GM19463 (cell line): ENCODE measurements at regions not wholly inside any gene's neighbourhood (a gene's known extent, or its start where the extent isn't known, plus 50 kb on each side); places are given as distances from the start of the nearest gene placed in this dataset.
"Not testable (repeated sequence)": the region's sequence is repeated elsewhere in the genome, so short reads cannot be mapped to it uniquely, and the experiment has no call there.

Experiments
- ATAC-seq: cut with Tn5 transposase; IDR thresholded peaks from one replicate; pipeline ENCODE4 v1.9.1; 2021; ENCODE audit warnings: mild to moderate bottlenecking, moderate library complexity; ENCODE audit not compliant: unreplicated experiment

DNA sequence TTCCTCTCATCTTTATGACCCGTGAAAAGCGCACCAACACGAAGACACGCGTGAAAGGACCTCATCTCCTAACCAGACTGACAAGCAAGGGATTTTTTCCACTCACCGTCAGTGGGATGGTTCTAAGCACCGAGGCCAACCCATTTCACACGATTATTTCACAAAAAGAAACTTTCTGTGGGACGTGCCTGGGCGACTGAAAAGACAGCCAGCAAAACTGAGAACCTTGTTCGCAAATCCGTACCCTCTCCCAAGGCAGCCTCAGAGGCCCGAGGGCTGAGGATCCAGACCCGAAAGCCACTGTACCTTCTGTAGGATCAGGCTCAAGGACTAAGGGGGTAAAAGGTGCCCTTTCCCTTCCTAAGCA is 84.9 kb upstream of the METTL9 start:
- not testable (repeated sequence) for ATAC-seq

DNA sequence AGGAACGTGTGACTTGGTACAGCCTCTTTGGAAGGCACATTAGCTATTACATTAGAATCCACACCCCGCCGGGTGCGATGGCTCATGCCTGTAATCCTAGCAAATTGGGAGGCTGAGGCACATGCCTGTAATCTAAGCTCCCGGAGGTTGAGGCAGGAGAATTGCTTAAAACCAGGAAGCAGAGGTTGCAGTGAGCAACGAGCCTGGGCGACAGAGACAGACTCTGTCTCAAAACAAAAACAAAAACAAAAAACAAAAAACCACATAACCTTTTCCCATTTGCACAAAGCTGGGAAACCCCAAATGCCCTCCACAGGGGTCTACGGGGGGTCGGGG is 82.7 kb upstream of the METTL9 start:
- not testable (repeated sequence) for ATAC-seq

DNA sequence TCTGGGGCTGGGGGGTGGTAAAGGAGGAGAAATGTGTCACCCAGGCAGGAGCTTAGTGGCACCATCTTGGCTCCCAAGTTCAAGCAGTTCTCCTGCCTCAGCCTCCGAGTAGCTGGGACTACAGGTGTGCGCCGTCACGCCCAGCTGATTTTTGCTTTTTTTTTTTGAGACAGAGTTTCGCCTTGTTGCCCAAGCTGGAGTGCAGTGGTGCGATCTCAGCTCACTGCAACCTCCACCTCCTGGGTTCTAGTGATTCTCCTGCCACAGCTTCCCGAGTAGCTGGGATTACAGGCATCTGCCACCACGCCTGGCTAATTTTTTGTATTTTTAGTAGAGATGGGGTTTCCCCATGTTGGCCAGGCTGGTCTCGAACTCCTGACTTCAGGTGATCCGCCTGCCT is 82.1 kb upstream of the METTL9 start:
- peak; percentile 21 for ATAC-seq

DNA sequence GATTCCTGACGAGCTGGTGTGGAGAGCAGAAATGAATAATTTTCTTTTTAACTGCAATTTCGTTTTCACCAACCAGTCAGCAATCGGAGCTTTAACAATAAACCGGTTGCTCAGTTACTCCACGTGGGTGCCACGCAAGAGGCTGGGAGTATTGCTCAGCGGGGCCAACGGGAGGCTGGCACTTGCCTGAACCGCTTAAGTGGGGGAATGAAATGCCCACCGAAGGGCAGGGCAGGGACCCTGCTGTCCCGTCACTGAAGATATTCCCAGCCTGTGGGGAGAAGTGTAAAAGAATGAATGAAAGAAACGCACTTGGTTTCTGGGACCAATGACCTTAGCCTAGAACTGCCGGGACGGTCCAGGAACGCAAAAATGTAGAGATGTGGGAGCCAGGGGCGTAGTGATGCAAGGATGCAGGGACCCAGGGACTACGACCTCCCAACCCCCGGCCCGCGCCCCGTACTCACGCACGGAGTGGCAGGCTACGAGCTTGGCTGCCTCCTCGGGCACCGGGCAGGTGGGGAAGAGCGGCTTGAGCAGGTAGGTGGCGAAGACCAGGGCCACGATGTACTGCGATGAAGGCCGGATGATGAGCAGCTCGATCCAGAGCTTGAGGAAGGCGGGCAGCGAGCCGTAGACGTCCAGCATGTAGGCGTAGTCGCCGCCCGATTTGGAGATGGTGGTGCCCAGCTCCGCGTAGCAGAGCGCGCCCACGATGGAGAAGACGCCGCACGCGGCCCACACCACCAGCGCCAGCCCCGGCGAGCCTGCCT is 79.8 kb upstream of the METTL9 start:
- ATAC-seq: peak; percentile 18

DNA sequence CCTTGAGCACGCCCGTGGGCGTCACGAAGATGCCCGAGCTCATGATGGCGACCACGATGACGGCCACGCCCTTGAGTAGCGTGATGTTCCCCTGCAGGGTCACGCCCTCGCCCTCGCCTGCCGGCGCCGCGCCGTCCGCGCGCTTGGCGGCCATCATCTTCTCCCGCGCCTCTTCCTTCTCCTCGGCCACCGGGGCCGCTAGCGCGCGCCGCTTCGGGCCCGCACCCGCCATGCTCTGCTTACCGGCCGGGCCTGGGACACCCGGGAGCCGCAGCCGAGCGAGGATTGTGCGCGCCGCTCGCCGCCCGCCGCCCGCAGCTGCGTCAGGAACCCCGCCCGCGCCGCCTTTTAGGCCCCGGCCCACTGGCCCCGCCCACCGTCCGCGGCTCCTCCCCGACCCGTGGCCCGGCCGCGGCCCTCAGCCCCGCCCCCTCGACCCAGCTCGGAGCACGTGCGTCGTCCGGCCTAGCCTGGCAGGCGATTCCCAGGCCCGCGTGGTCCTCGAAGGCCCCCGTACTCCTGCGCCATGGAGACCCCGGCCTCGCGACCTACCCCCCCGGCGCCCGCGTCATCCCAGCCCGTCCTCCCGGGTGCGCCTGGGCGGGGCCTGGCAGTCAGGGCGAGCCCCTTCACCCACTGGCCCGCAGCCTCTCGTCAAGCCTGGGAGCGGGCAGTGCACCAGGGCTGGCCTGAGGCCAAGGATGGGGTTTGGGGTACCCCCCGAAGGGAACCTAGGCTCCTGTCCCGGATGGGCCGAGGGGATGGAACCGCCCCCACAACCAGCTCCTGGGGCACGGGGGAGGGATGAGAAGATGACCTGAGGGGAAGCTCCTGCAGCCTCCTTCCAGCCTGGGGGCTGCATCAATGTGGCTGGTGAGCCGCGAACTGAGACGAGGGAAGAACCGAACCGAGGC is 79.0 kb upstream of the METTL9 start:
- ATAC-seq: peak; percentile 60

DNA sequence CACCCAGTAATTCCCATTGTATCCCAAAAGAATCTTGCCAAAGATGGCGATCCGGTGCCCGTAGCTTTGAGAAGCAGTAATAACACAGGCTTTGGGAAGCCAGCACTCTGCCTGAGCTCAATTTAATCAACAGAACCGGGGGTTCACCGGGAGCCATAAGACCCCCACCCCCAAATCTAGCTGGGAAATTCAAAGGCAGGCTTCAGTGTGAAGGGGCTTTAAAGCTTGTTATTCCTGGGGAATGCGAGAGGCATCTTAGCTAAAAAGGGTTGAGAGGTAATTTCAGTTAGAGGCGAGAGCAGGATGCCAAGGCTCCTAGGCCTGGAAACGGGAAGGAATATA is 78.4 kb upstream of the METTL9 start:
- ATAC-seq: not testable (repeated sequence)

DNA sequence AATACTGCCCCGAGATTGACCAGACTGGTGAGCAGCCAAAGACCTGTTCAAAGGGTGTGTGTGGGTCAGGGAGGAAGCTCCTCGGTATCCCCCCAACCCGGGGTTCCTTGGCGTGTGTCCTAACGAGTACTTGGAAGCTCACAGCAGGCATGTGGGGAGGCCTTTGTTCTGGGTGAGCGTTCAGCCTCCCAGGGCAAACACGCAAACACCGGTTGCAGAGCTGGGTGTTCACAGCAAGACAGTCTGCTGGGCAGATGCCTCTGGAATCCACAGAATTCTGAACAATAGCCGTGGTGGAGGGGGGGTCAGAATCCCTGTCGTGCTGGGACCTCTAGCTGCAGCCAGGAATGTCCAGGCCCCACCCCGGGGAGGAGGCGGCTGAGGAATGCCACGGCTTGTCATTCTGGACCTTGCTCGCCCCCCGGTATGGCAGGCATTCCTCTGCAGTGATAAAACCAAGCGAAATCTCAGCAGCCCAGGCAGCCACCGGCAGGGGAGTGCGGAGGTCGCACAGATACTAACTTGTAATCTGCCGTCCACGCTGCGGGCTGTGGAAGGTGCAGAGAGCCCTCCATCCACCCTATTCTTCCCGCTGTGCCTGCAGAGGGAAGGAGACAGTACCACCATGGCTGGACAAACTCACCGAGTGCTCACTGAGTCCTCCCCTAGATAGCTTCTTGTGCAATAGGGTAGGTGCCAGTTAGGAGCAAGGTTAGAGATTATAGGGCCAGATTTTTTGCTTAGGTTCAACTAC is 77.8 kb upstream of the METTL9 start:
- not testable (repeated sequence) for ATAC-seq

DNA sequence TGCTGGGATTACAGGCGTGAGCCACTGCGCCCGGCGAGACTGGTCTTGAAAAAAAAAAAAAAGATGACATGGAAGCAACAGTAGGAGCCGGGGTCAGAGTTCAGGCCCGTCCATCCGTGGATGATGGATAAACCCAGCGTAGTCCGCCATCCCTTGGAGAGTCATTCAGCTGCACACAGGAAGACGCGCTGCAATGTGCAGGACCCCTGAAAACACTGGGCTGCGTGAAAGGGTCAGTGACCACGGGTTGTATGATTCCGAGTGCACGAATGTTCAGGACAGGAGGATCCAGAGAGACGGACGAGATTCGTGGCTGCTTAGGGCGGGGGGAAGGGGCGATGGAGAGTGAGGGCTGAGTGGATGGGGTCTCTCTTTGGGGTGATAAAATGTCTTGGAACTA is 76.5 kb upstream of the METTL9 start:
- not testable (repeated sequence) for ATAC-seq

DNA sequence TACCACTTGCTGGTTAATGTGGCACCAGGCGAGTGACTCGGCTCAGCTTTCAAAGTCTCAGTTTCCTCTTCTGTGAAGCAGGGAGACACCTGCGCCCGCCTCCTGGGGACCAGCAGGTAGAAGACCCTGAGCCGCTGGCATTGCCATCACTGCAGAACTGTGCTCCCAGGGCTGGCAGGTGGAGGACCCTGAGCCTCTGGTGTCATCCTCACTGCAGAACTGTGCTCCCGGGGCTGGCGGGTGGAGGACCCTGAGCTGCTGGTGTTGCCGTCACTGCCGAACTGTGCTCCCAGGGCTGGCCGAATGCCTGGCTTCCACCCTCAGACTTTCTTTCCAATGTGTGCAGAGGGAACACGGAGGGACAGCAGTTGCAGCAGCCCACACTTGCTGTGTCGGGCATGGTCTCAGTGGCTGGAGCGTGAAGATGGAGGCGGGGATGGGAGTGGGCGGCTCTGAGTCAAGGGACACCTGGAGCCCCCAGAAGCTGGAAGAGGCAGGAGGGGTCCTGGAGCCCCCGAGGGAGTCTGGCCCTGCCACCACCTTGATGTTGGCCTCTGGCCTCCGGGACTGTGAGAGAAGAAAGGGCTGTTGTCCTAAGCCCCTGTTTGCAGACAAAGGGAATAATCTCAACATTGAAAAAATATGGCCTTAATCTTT is 75.8 kb upstream of the METTL9 start:
- ATAC-seq: no peak

DNA sequence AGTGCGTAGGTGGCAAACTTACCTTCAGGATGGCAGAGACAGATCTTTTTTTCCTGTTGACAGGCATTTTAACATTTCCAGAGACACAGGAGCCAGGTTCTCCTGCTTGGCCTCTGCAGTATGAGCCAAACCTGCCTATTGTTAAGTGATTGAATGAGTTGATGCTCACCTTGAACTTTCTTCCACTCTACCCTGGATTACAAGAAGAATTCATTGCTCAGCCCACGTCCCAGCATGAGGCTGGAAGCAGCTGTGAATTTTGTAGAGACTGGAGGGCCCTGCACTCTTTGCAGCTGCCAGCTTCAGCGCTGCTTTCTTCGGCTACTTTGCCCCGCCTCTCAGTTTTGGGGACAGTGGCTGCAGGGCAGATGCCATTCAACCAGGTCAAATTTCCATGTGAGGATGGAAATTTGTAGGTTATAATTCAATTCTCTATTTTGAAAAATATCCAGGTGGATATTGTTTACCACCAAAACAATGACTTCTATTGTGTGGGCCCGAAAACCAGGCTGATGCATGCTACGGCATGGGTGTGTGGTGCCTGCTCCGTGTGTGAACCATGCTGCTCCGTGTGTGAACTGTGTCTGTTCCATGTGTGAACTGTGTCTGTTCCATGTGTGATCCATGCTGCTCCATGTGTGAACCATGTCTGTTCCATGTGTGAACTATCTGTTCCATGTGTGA is 75.2 kb upstream of the METTL9 start:
- no peak for ATAC-seq

DNA sequence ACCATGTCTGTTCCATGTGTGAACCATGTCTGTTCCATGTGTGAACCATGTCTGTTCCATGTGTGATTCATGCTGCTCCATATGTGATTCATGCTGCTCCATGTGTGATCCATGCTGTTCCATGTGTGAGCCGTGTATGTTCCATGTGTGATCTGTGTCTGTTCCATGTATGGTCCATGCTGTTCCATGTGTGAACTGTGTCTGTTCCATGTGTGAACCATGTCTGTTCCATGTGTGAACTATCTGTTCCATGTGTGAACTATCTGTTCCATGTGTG is 74.7 kb upstream of the METTL9 start:
- ATAC-seq: not testable (repeated sequence)

DNA sequence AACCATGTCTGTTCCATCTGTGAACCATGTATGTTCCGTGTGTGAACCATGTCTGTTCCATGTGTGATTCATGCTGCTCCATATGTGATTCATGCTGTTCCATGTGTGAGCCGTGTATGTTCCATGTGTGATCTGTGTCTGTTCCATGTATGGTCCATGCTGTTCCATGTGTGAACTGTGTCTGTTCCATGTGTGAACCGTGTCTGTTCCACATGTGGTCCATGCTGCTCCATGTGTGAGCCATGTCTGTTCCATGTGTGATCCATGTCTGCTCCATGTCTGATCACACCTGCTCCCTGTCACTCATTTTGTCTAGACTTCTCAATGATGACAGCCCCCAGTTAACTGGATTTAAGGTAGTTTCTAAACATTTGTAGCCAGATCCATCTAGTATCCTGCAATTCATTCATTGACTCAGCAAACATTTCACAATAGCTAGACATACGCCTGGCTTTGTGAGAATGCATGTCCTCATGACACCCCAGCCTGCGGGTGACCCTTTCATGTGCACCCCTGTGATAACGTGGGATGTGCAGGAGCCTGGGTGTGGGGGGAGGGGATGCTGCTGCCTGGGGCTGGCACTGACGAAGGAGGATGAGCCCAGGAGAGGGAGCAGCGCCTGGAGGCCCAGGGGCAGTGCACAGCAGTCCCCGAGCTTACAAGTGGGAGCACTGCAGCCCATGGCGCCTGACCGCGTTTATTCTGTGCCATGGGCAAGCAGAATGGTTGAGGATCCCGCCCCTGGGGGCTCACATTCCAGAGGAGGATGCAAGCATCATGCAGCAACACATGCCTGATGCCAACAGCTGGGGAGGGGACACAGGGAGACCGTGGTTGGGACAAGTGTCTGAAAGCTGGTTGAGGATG is 74.1 kb upstream of the METTL9 start:
- not testable (repeated sequence) for ATAC-seq

DNA sequence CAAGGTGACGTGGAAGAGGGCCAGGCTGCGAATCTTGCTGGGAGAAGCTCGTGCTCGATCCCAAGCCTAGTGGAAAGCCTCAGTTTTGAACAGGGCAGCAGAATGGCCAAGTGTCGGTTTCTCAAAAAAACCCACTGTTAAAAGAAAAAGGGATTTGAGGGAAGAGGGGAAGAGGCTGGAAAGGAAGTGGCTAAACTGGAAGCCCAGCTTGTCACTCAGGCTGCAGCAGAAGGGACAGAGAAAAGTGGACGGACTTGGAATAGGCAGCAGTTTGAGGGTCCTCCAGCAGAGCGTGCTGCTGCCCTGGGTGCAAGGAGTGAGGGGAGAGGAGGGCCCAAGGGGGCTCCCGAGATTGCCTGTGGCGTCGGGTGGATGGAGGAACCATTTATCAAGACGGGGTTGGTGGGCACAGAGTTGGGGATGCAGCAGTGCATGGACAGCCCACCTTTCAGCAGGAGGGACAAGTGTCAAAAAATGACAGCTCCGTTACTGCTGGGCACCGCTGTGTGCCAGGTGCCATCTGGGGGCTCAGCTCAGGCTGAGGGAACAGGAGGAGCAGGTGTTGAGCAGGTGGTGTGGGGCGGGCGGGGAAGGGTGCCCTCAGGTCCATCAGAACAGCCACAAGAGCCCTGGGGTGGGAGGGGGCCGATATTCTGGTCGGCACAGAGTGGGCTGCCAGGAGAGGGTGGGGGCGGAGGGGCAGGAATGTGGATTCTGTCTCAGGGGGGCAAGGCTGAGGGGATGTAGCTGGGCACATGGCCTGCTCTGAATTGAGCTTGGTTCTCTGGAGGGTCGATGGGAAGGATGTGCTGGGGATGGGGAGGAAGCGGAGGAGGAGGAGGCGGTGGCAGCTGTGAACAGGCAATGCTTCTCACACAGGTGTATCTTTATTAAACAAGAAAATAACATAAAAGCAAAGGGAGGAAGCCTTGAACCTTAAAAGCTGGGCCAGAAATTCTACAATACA is 73.1 kb upstream of the METTL9 start:
- ATAC-seq: not testable (repeated sequence)

DNA sequence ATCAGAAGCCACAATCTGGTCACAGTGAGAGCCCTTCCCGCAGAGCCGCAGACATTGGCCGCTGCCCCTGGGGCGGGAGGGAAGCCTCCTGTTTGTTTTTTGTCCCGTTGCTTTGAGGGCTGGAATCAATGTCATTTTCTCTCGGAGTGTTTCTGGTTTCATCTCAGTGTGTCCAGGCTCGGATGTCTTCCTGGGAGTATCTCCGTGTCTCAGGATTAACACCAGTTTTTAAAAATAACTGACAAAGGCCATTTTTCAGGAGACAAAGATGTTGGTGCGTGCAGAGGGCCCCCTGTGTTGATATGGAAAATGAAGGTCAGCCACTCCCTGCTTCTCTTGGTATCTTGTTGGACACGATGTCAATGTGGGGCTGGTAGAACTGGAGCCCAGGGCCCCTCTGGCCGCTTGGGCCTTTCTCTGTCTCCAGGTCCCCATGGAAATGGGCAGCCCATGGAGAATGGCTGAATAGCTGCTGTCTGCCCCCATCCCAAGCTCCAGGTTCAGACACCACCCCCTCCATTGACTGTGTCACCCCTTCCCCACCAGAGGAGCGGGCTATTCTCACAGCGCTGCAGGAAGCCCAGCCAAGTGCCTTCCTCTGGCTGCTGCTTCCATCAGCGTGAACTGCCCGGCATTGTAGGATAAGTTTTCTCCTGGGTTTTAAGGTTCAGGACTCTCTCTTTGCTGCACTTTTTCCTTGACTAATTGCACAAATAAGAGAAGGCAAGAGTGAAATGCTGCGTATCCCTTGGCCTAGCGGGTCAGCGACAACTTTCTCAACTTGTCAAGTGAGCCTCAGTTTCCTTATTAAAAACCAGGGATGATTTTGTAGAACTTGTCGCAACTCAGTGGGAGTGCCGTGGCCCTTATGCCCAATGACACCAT is 72.2 kb upstream of the METTL9 start:
- ATAC-seq: no peak

DNA sequence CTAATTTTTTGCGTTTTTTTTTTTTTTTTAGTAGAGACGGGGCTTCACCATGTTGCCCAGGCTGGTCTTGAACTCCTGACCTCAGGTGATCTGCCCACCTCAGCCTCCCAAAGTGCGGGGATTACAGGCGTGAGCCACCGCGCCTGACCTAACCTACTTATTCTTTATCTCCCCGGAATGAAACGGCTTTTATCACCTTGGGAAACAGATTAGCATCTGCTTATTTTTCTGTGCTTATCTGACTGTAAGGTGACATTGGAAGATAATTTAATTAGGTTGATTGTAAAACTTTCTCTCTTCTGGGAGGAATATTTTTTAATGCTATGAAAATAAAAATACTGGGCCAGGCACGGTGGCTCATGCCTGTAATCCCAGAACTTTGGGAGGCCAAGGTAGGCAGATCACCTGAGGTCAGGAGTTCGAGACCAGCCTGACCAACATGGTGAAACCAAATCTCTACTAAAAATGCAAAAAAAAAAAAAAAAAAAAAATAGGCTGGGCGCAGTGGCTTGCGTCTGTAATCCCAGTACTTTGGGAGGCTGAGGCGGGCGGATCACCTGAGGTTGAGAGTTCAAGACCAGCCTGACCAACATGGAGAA is 70.2 kb upstream of the METTL9 start:
- not testable (repeated sequence) for ATAC-seq

DNA sequence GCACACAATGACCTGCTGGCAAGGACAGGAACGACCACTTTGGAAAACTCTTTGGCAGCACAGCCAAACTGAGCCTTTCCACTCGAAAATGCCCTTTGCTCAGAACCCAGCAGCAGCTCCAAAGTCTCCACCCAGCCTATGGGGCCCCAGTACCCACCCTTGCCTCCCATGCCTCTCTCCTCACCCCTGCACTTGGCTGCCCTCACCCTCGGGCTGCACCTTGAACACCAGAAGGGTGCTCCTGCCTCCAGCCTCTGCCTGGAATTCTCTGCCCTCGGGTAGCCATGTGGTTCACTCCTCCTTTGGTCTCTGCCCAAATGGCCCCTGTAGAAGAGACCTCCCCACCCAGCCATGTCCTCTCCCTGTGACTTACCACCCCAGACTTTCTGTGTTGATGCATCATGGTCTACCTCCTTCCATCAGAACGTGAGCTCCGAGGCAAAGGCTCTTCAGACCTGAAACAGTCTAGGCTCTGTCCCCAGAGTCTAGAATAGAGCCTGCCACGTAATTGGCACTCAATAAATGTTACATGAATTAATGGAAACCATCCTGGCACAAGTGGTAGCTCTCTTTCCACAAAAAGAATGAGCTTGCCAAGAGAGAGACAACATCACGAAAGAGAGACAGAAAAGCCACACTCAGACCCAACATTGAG is 68.5 kb upstream of the METTL9 start:
- ATAC-seq: not testable (repeated sequence)

DNA sequence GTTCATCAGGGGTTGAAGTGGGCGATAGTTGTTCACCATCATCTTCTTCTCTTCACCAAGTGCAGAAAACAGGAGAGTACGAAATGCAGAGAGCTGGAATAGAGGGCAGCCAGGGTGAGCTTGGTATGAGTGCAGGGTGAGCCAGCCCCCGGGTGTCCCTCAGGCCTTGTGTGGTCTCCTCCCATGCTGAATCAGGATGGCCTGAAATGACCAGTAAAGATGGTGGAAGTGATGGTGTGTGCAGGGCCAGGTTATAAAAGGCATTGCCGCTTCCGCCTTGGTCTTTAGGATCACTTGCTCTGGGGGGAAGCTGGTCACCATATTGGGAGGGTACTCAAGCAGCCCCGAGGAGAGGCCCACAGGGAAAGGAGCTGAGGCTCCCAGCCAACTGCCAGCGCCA is 66.4 kb upstream of the METTL9 start:
- ATAC-seq: not testable (repeated sequence)
